ENCODE measurements at regions not wholly inside any gene's neighbourhood (a gene's known extent, or its start where the extent isn't known, plus 50 kb on each side); places are given as distances from the start of the nearest gene placed in this dataset.

GRCh38 chr18:26756556-26756955 lies 109.0 kb downstream of the AQP4 start:
- TF ChIP-seq POLR2A (IDR thresholded peaks at IDR 0.05) (no peak), POLR2AphosphoS5 (IDR thresholded peaks at IDR 0.05) (no peak), CTCF (IDR thresholded peaks at IDR 0.05) (no peak), EP300 (IDR thresholded peaks at IDR 0.05; ENCODE audit: low read depth) (no peak)
- intact Hi-C loops (cut with DNase I; ENCODE audit: low total_unique reads) (no loop called here), in situ Hi-C loops (cut with MboI; ENCODE audit: low pct_ligation_motif_present in 1 of 4, low pct_unique_long_range_greater_than_20kb in 1 of 4, low sequenced_read_pairs in 3 of 4) (no loop called here)
- no peaks in the 10 kb centered on the region for H3K9me3 ChIP-seq
- no peak overlapping the region for H3K27ac ChIP-seq
- no peak for DNase-seq
- H3K36me3 ChIP-seq: no peaks in the 10 kb centered on the region
- H3K4me1 ChIP-seq: peaks cover 0 to 11% (median 3%) of the 10 kb centered on the region in 4 donors
- no peaks in the 10 kb centered on the region for H3K27me3 ChIP-seq
- no peak overlapping the region for H3K4me3 ChIP-seq
- 40 to 68% methylated on average over 2 of the region's 2 CpGs for WGBS, 2 donors (ENCODE audit: low coverage in 1 of 2)

- 17 to 46% methylated on average over 8 to 10 of the region's 10 CpGs for WGBS, 2 donors (ENCODE audit: low coverage in 1 of 2)
- in situ Hi-C loops (cut with MboI; ENCODE audit: low pct_ligation_motif_present in 1 of 4, low pct_unique_long_range_greater_than_20kb in 1 of 4, low sequenced_read_pairs in 3 of 4) (no loop called here), intact Hi-C loops (cut with DNase I; ENCODE audit: low total_unique reads) (no loop called here)
- TF ChIP-seq POLR2A (IDR thresholded peaks at IDR 0.05) (no peak), POLR2AphosphoS5 (IDR thresholded peaks at IDR 0.05) (no peak), EP300 (IDR thresholded peaks at IDR 0.05; ENCODE audit: low read depth) (no peak)
- DNase-seq: no peak
- Histone ChIP-seq H3K4me3 (no peak overlapping the region), H3K9me3 (no peaks in the 10 kb centered on the region), H3K4me1 (peaks cover 0 to 8% (median 0%) of the 10 kb centered on the region in 4 donors), H3K27me3 (no peaks in the 10 kb centered on the region), H3K27ac (no peak overlapping the region), H3K36me3 (no peaks in the 10 kb centered on the region)
Observed at GRCh38 chr18:26746826-26747475, 118.6 kb downstream of the AQP4 start.

- TF ChIP-seq EP300 (IDR thresholded peaks at IDR 0.05; ENCODE audit: low read depth): no peak
- TF ChIP-seq POLR2AphosphoS5 (IDR thresholded peaks at IDR 0.05): no peak
- no peak for TF ChIP-seq CTCF (IDR thresholded peaks at IDR 0.05)
- TF ChIP-seq POLR2A (IDR thresholded peaks at IDR 0.05): no peak
- peaks cover 0 to 8% (median 0%) of the 10 kb centered on the region in 4 donors for H3K4me1 ChIP-seq
- no peak overlapping the region for H3K4me3 ChIP-seq
- DNase-seq: no peak
- intact Hi-C loops (cut with DNase I; ENCODE audit: low total_unique reads) (no loop called here), in situ Hi-C loops (cut with MboI; ENCODE audit: low pct_ligation_motif_present in 1 of 4, low pct_unique_long_range_greater_than_20kb in 1 of 4, low sequenced_read_pairs in 3 of 4) (no loop called here)
- 53 to 60% methylated on average over 5 of the region's 5 CpGs for WGBS, 2 donors (ENCODE audit: low coverage in 1 of 2)
- H3K9me3 ChIP-seq: no peaks in the 10 kb centered on the region
- H3K27ac ChIP-seq: no peak overlapping the region
- no peaks in the 10 kb centered on the region for H3K36me3 ChIP-seq
- H3K27me3 ChIP-seq: no peaks in the 10 kb centered on the region
Observed at GRCh38 chr18:26746398-26746797, 119.1 kb downstream of the AQP4 start.

- no peak for DNase-seq
- Histone ChIP-seq H3K27me3 (no peaks in the 10 kb centered on the region), H3K36me3 (no peaks in the 10 kb centered on the region), H3K4me1 (peaks cover 0 to 8% (median 0%) of the 10 kb centered on the region in 4 donors), H3K9me3 (no peaks in the 10 kb centered on the region), H3K27ac (no peak overlapping the region), H3K4me3 (no peak overlapping the region)
- intact Hi-C loops (cut with DNase I; ENCODE audit: low total_unique reads) (no loop called here), in situ Hi-C loops (cut with MboI; ENCODE audit: low pct_ligation_motif_present in 1 of 4, low pct_unique_long_range_greater_than_20kb in 1 of 4, low sequenced_read_pairs in 3 of 4) (no loop called here)
- WGBS, 2 donors (ENCODE audit: low coverage in 1 of 2): 65 to 67% methylated on average over 6 of the region's 6 CpGs
- TF ChIP-seq CTCF (IDR thresholded peaks at IDR 0.05): no peak
- no peak for TF ChIP-seq POLR2A (IDR thresholded peaks at IDR 0.05)
- TF ChIP-seq POLR2AphosphoS5 (IDR thresholded peaks at IDR 0.05): no peak
- TF ChIP-seq EP300 (IDR thresholded peaks at IDR 0.05; ENCODE audit: low read depth): no peak
Observed at GRCh38 chr18:26745288-26746181, 120.0 kb downstream of the AQP4 start.
